Colonic mucosa (tissue), 4 donors: ENCODE measurements at regions not wholly inside any gene's neighbourhood (a gene's known extent, or its start where the extent isn't known, plus 50 kb on each side); places are given as distances from the start of the nearest gene placed in this dataset.

Experiments used
- DNase-seq: peaks from one replicate; pipeline ENCODE4 v3.0.0-alpha.2; 2020
- H3K27ac ChIP-seq: fragments of 200-600 bp; one replicate; pipeline ENCODE4 v1.8.0; 2021
- H3K27me3 ChIP-seq: fragments of 200-600 bp; one replicate; pipeline ENCODE4 v1.8.0; 2021
- H3K36me3 ChIP-seq: fragments of 200-600 bp; one replicate; pipeline ENCODE4 v1.8.0; 2021
- H3K4me1 ChIP-seq: fragments of 200-600 bp; one replicate; pipeline ENCODE4 v1.8.0; 2021; ENCODE audit warnings: mild to moderate bottlenecking
- H3K4me3 ChIP-seq: fragments of 200-600 bp; one replicate; pipeline ENCODE4 v1.8.0; 2021
- H3K9ac ChIP-seq, 2 donors: one replicate each; pipeline ENCODE4 v1.7.0; 2013; ENCODE audit warnings: control low read depth in 2 of 2, low read depth in 2 of 2, low read length in 2 of 2
- H3K9me3 ChIP-seq: fragments of 200-600 bp; one replicate; pipeline ENCODE4 v1.8.0; 2021
- CTCF ChIP-seq: fragments of 200-600 bp; IDR thresholded peaks from one replicate; pipeline ENCODE4 v1.8.0; 2022; ENCODE audit warnings: antibody characterized with exemption, mild to moderate bottlenecking
- intact Hi-C: fragments of 100-400 bp; cut with DNase I; formaldehyde crosslinking; loops from one replicate; pipeline ENCODE4 v1.14.1; 2022
- donor health status: healthy.
- donor health status: DM: no; HTN: no; CAD: no.
- donor health status: DM: no; HTN: no; CAD: no.

DNA sequence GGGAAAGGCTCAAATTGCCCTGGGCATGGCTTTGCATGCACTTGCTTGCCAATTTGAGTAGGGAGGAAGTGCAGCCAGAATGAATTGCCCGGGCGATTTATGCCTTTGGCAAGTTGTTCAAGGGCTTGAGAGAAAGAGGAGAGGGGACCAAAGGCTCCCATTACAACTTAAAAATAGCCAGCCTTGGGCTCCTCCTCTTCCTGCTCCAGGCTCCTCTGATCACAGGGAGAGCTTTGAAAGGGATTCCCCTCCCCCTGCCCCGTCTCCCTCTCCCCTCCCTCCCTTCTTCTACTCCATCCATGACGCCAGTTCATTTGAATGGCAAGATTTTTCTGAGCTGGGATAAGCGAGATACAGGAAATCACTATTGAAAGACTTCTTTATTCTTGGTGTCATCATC is 304.9 kb upstream of the JAG1 start:
- DNase-seq: no peak
- H3K27ac ChIP-seq: no peak overlapping the region

DNA sequence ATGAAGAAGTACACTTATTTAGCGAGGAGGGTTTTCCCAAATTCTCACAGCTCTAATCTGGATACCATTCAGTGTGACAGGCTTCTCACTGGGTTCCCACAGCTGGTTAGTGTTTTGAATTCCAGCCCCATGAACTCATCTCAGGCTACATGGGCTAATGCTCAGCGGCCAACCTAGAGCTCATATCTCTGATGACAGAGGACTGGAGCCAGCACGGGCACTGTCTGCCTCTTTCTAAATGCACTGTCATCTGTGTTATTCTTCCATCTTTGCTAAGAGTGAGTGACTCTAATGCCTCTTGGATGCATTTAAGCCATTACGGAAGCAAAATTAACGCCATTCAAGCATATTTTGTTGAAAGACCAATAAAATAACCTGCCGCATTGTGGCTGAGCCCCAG is 308.9 kb upstream of the JAG1 start:
- Histone ChIP-seq H3K4me3 (no peak overlapping the region), H3K36me3 (no peaks in the 10 kb centered on the region), H3K4me1 (no peaks in the 10 kb centered on the region), H3K27me3 (no peaks in the 10 kb centered on the region), H3K9me3 (no peaks in the 10 kb centered on the region), H3K9ac (no peak overlapping the region), H3K27ac (no peak overlapping the region)
- DNase-seq: peak; percentile 25
- no peak for TF ChIP-seq CTCF
- intact Hi-C loops: no loop called here

More for the DNA sequence above, 304.9 kb upstream of the JAG1 start:
- no peaks in the 10 kb centered on the region for H3K27me3 ChIP-seq
- H3K9me3 ChIP-seq: no peaks in the 10 kb centered on the region
- no peaks in the 10 kb centered on the region for H3K36me3 ChIP-seq
- H3K4me3 ChIP-seq: no peak overlapping the region
- TF ChIP-seq CTCF: no peak
- intact Hi-C loops: no loop called here
- H3K4me1 ChIP-seq: no peaks in the 10 kb centered on the region
- H3K9ac ChIP-seq: no peak overlapping the region

DNA sequence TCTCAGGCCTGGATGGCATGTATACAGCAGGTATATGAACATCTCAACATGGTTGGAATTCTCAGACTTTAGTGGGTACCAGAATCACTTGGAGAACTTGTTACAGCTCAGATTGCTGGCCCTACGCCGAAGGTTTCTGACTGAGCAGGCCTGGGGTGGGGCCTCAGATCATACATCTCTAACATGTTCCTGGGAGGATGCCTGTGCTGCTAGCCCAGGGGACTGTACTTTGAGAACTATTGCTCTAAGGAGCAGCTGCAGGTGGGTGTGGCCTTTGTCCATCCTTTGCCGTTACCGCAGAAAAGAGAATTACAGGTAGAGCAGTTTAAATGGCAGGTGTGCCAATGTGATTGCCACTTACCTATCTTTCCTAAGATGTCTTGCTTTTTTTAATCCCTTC is 310.5 kb upstream of the JAG1 start:
- no peak for TF ChIP-seq CTCF
- no peak overlapping the region for H3K27ac ChIP-seq
- no peak overlapping the region for H3K4me3 ChIP-seq
- H3K36me3 ChIP-seq: no peaks in the 10 kb centered on the region
- intact Hi-C loops: no loop called here
- H3K9ac ChIP-seq: no peak overlapping the region
- H3K27me3 ChIP-seq: no peaks in the 10 kb centered on the region
- no peaks in the 10 kb centered on the region for H3K4me1 ChIP-seq
- no peaks in the 10 kb centered on the region for H3K9me3 ChIP-seq
- DNase-seq: peak; percentile 41

DNA sequence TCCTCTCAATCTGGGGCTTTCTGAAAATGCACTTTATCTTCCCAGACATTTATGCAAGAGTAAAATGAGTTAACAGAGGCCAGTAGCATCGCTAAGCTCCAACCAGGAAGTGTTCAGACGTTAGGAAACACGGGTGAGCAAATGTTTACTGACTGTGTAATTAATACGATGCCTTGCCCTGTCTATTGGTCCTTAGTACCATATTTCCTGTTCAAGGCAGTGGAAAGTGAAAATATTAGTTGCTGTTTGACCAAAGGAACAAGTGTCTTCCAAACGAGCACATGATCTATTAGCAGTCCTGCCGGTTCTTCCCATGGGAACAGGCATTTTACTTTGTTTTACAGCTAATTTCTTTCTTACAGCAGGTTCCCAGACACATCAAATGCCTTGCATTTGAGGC is 311.1 kb upstream of the JAG1 start:
- Histone ChIP-seq H3K4me3 (no peak overlapping the region), H3K4me1 (no peaks in the 10 kb centered on the region), H3K9ac (no peak overlapping the region), H3K27ac (no peak overlapping the region), H3K9me3 (no peaks in the 10 kb centered on the region), H3K36me3 (no peaks in the 10 kb centered on the region), H3K27me3 (no peaks in the 10 kb centered on the region)
- no peak for TF ChIP-seq CTCF
- no peak for DNase-seq
- intact Hi-C loops: no loop called here

DNA sequence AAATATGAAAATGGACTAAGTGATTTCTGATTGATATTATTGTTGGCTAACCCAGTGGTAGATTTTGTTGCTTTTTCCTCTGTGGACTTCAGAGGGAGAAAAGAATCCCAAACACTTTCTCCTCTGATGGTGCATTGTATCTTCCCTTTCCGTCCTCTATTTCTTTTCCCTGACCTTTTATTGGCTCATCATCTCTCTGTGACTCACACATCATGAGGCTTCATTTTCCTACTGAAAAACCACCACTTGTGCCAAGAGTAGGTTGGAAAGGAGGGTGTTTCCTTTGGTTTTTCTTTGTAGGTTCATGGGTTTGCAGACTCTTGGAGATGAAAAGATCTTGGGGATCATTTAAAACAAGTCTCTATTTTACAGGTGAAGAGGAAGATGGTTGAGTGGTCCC is 311.7 kb upstream of the JAG1 start:
- Histone ChIP-seq H3K36me3 (no peaks in the 10 kb centered on the region), H3K9me3 (no peaks in the 10 kb centered on the region), H3K27me3 (no peaks in the 10 kb centered on the region), H3K4me3 (no peak overlapping the region), H3K9ac (no peak overlapping the region), H3K27ac (no peak overlapping the region), H3K4me1 (no peaks in the 10 kb centered on the region)
- TF ChIP-seq CTCF: no peak
- intact Hi-C loops: no loop called here
- DNase-seq: no peak

DNA sequence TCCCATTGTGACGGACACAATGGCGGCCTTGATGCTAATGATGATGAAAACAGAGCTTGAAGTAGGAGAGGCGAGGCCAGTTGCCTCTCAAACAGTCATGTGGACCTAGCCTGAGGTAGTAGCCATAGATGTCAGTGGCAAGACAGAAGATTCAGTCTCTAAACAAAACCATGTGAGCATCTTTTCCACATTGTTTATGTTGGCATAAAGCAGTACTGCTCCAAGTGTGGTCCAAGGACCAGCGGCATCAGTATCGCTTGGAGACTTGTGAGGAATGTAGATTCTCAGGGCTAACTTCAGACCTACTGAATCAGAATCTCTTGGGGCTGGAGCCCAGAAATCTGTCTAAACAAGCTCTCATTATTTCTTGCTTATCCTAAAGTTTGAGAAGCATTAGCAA is 312.8 kb upstream of the JAG1 start:
- no peak for DNase-seq
- no peak for TF ChIP-seq CTCF
- H3K9me3 ChIP-seq: no peaks in the 10 kb centered on the region
- H3K4me3 ChIP-seq: no peak overlapping the region
- H3K27me3 ChIP-seq: no peaks in the 10 kb centered on the region
- H3K9ac ChIP-seq: no peak overlapping the region
- intact Hi-C loops: no loop called here
- H3K36me3 ChIP-seq: no peaks in the 10 kb centered on the region
- H3K4me1 ChIP-seq: no peaks in the 10 kb centered on the region
- H3K27ac ChIP-seq: no peak overlapping the region
